Choroid plexus epithelial cell (primary cell): ENCODE measurements at regions not wholly inside any gene's neighbourhood (a gene's known extent, or its start where the extent isn't known, plus 50 kb on each side); places are given as distances from the start of the nearest gene placed in this dataset.

Experiments used
- DNase-seq: peaks from one replicate; pipeline ENCODE4 v3.0.0-alpha.2; 2010; ENCODE audit warnings: low read depth
- H3K4me3 ChIP-seq: 2 replicates; pipeline ENCODE4 v1.5.1; 2011; ENCODE audit warnings: low read depth, mild to moderate bottlenecking, control low read depth, low read length, moderate library complexity
- TF ChIP-seq, protein P1 (sequence below): conservative IDR thresholded peaks from 2 replicates; pipeline ENCODE4 v1.5.1; 2011; ENCODE audit warnings: low read depth, mild to moderate bottlenecking, control low read depth, inconsistent platforms, low read length, moderate library complexity

DNA sequence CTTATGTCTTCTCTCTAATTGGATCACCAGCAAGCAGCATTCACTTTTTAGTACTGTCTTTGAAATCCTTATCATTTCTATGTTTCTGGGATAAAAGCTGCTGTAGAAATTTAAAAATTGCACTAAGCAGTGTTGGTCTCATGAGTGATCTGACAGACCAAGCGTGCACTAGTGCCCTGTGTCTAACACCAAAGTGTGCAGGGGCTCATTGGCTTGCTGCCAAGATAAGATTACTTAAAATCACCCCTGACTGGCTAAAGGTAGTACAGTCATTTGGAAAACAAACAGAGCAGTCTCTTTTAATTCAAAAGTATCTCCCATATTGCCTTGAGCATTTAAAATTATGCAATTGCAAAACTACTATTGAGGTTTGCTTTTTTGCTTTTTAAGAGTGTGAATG lies 304.6 kb downstream of the ARAP2 start:
- H3K4me3 ChIP-seq: no peak overlapping the region
- DNase-seq: no peak
- TF ChIP-seq, protein P1, sequence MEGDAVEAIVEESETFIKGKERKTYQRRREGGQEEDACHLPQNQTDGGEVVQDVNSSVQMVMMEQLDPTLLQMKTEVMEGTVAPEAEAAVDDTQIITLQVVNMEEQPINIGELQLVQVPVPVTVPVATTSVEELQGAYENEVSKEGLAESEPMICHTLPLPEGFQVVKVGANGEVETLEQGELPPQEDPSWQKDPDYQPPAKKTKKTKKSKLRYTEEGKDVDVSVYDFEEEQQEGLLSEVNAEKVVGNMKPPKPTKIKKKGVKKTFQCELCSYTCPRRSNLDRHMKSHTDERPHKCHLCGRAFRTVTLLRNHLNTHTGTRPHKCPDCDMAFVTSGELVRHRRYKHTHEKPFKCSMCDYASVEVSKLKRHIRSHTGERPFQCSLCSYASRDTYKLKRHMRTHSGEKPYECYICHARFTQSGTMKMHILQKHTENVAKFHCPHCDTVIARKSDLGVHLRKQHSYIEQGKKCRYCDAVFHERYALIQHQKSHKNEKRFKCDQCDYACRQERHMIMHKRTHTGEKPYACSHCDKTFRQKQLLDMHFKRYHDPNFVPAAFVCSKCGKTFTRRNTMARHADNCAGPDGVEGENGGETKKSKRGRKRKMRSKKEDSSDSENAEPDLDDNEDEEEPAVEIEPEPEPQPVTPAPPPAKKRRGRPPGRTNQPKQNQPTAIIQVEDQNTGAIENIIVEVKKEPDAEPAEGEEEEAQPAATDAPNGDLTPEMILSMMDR: no peak

DNA sequence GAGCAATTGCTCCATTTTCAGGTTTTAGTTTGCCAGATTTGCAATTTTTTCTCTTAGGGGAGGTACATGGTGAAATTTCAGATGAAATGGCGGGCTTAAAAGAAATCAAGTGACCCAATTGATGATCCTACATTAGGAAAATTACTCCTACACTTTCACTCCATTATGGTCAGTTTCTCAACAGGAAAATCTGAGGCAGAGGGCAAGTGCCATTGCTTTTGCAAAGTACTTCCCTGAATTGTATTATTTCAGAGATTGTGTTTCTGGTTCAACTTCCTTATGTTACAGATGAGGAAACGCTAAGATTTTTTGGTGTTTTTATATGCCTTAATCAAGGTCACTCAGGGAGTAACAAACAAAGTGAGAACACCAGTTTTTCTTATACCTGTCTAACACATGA lies 302.2 kb downstream of the ARAP2 start:
- H3K4me3 ChIP-seq: no peak overlapping the region
- TF ChIP-seq, protein P1: no peak
- no peak for DNase-seq

DNA sequence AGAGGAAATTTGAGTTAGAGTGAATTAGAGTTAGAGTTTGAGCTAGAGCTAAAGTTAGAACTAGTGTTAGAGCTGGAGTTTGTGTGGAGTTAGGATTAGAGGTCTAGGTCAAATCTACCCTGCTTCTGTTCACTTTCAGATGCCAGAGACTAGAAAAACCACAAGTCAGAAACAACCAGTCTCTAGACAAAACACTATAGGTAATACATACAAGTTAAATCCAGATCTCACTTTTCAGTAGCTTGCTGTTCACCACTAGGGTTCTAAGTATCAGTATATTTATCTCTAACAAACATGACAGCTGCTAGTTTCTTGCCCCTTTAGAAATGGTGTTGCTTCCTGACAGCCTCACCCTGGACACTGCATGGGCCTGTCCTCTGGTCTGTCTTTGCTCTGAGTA lies 300.7 kb downstream of the ARAP2 start:
- TF ChIP-seq, protein P1: no peak
- no peak overlapping the region for H3K4me3 ChIP-seq
- DNase-seq: no peak

DNA sequence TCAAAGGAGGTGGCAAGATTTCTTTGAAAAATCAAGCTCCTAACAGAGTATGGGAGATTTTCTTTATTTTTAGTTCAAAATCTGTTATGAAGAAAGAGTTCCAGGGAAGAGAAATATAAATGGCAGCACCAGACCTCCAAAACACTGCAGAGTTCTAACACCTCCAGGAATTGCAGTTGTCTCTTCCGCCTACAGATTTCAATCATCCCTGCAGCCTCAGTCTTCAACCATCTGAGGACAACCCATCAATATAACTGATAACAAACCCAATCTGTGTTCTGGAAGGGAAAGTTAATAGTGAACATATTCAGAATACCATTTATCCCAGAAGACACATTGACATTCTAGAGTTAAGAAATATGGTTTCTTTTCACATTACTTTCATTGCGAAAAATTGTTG lies 296.1 kb downstream of the ARAP2 start:
- TF ChIP-seq, protein P1: no peak
- DNase-seq: no peak
- H3K4me3 ChIP-seq: no peak overlapping the region

DNA sequence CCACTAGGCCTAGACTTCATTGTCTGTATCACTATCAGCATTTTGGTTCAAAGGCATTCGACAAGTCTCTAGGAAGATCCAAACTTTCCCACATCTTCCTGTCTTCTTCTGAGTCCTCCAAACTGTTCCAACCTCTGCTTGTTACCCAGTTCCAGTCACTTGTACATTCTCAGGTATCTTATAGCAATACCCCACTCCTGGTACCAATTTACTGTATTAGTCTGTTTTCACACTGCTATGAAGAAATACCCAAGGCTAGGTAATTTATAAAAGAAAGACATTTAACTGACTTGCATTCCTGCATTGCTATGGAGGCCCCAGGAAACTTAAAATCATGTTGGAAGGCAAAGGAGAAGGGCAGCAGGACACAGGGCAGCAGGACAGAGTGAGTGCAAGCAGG lies 293.9 kb downstream of the ARAP2 start:
- no peak overlapping the region for H3K4me3 ChIP-seq
- TF ChIP-seq, protein P1: no peak
- DNase-seq: no peak

DNA sequence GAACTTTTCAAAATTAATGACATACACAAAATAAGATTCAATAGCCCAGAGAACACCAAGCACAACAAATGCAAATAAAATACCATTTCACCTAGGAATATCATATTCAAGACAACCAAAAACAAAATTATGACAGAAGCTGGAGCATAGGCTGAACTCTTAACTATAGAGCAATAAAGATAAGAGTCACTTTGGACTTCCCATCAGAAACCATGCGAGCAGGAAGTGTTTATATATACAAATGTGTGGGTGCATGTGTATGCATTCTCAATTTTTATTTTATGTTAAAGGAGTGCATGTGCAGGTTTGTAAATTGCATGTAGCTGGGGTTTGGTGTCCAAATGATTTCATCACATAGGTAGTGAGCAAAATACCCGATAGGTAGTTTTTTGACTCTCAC lies 291.6 kb downstream of the ARAP2 start:
- no peak overlapping the region for H3K4me3 ChIP-seq
- DNase-seq: no peak
- TF ChIP-seq, protein P1: no peak

DNA sequence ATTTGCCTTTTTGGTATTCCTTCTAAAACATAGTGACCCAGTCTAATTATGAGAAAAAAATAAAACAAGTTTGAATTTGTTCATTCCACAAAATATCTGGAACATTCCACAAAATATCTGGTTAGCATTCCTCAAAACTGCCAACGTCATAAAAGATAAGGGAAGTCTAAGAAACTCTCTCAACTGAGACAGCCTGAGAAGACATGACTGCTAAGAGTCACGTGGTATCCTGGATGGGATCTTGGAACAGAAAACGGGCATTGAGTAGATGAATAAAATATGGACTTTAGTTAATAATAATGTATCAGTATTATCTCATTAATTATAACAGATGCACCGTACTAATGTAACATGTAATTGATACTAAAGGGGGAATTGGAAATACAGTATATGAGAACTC lies 280.9 kb downstream of the ARAP2 start:
- H3K4me3 ChIP-seq: no peak overlapping the region
- TF ChIP-seq, protein P1: no peak
- peak; percentile 2 for DNase-seq
